HepG2 (cell line): ENCODE measurements at regions not wholly inside any gene's neighbourhood (a gene's known extent, or its start where the extent isn't known, plus 50 kb on each side); places are given as distances from the start of the nearest gene placed in this dataset.

Experiments
- CENPX ChIP-seq: sonication (generic); formaldehyde crosslinking; IDR thresholded peaks from 2 replicates; pipeline ENCODE4 v1.9.0; 2021; ENCODE audit warnings: mild to moderate bottlenecking, missing genetic modification reagents, moderate library complexity
- ELF1 ChIP-seq: sonication (generic); formaldehyde crosslinking; IDR thresholded peaks from 2 replicates; pipeline ENCODE4 v1.4.0; 2020; ENCODE audit warnings: missing genetic modification reagents
- FUBP1 ChIP-seq: sonication (generic); formaldehyde crosslinking; IDR thresholded peaks from 2 replicates; pipeline ENCODE4 v1.5.1; 2020; ENCODE audit warnings: missing genetic modification reagents, mild to moderate bottlenecking, borderline replicate concordance
- KIAA2018 ChIP-seq: sonication (generic); formaldehyde crosslinking; IDR thresholded peaks from 2 replicates; pipeline ENCODE4 v1.5.0; 2020; ENCODE audit warnings: mild to moderate bottlenecking, missing genetic modification reagents, borderline replicate concordance
- KMT2B ChIP-seq: IDR thresholded peaks from 2 replicates; pipeline ENCODE4 v1.6.1; 2016; ENCODE audit warnings: missing genetic modification reagents, missing compliant biosample characterization
- MAF1 ChIP-seq: sonication (generic); formaldehyde crosslinking; IDR thresholded peaks from 2 replicates; pipeline ENCODE4 v1.5.0; 2020; ENCODE audit warnings: missing genetic modification reagents, borderline replicate concordance
- MAFF ChIP-seq: IDR thresholded peaks from 2 replicates; pipeline ENCODE4 v1.6.1; 2011; ENCODE audit warnings: low read depth, low read length, improper control_type of control experiment
- MATR3 ChIP-seq: sonication (generic); formaldehyde crosslinking; IDR thresholded peaks from 2 replicates; pipeline ENCODE4 v1.4.0; 2020; ENCODE audit warnings: missing genetic modification reagents
- NFIB ChIP-seq: sonication (generic); formaldehyde crosslinking; IDR thresholded peaks from 2 replicates; pipeline ENCODE4 v1.9.0; 2021; ENCODE audit warnings: missing genetic modification reagents, mild to moderate bottlenecking, borderline replicate concordance
- SMARCE1 ChIP-seq: fragments of 450-650 bp; IDR thresholded peaks from 2 replicates; pipeline ENCODE4 v1.6.1; 2017; ENCODE audit warnings: borderline replicate concordance
- ZNF34 ChIP-seq: sonication (generic); formaldehyde crosslinking; IDR thresholded peaks from 2 replicates; pipeline ENCODE4 v1.4.0; 2020; ENCODE audit warnings: mild to moderate bottlenecking, missing genetic modification reagents, borderline replicate concordance
- ZNF354B ChIP-seq: sonication (generic); formaldehyde crosslinking; IDR thresholded peaks from 2 replicates; pipeline ENCODE4 v1.8.0; 2022; ENCODE audit warnings: mild to moderate bottlenecking, missing genetic modification reagents
- ZNF646 ChIP-seq: sonication (generic); formaldehyde crosslinking; IDR thresholded peaks from 2 replicates; pipeline ENCODE4 v1.9.0; 2021; ENCODE audit warnings: mild to moderate bottlenecking, missing genetic modification reagents
- ZNF775 ChIP-seq: sonication (generic); formaldehyde crosslinking; IDR thresholded peaks from 2 replicates; pipeline ENCODE4 v1.4.0; 2020; ENCODE audit warnings: missing genetic modification reagents, mild to moderate bottlenecking, moderate library complexity, borderline replicate concordance

- TF ChIP-seq KIAA2018 (CRISPR knock-in tag): no peak
- no peak for TF ChIP-seq ZNF775 (CRISPR knock-in tag)
- no peak for TF ChIP-seq ZNF354B (CRISPR knock-in tag)
- no peak for TF ChIP-seq ZNF646
- no peak for TF ChIP-seq MAF1 (CRISPR knock-in tag)
- TF ChIP-seq MAFF: no peak
- no peak for TF ChIP-seq ZNF34
- no peak for TF ChIP-seq SMARCE1
- no peak for TF ChIP-seq NFIB (CRISPR knock-in tag)
- no peak for TF ChIP-seq CENPX (CRISPR knock-in tag)
- no peak for TF ChIP-seq KMT2B
- TF ChIP-seq FUBP1: no peak
- no peak for TF ChIP-seq MATR3 (CRISPR knock-in tag)
- TF ChIP-seq ELF1 (CRISPR knock-in tag): no peak
Observed at GRCh38 chr6:110044096-110044495, 66.0 kb downstream of the GPR6 start (continued).
